HuH-7.5 (cell line): ENCODE measurements at regions not wholly inside any gene's neighbourhood (a gene's known extent, or its start where the extent isn't known, plus 50 kb on each side); places are given as distances from the start of the nearest gene placed in this dataset.

Source experiments
- DNase-seq: peaks from one replicate; pipeline ENCODE4 v3.0.0; 2011; ENCODE audit warnings: low spot score

- DNase-seq: no peak
Observed at GRCh38 chr1:232308616-232309015, 321.3 kb downstream of the SIPA1L2 start.

DNA sequence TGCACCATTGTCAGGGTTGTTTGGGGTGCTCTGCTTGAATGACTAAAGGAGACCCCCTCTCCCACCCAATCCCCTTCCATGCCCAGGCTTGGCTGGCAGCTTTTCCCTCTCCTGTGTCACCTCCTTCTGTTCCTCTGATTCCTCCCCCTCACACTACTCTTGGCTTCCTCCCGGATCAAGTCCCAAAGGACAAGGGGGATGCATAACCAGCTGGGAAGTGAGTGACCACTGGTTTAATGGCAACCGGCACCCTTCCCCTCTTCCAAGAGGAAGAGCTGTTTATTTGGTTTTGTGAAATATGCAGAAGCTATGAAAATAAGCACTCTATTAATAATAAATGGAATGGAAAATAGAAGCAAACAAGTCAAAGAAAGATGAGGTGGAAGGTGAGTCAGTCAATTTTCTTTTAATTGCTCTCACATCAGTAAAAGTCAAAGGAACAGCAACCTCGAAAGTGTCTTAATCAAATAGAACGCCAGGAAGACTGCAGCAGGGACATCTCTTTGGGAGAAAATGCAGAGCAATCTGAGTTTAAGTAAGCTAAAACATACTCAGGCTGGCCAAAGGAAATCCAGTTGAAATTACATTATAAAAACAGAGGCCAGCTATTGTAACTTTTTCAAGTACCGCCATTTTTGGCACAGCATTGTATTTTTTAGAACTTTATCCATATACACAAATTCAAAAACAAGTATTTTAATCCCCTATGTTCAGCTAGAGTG is 322.5 kb downstream of the SIPA1L2 start:
- no peak for DNase-seq

DNA sequence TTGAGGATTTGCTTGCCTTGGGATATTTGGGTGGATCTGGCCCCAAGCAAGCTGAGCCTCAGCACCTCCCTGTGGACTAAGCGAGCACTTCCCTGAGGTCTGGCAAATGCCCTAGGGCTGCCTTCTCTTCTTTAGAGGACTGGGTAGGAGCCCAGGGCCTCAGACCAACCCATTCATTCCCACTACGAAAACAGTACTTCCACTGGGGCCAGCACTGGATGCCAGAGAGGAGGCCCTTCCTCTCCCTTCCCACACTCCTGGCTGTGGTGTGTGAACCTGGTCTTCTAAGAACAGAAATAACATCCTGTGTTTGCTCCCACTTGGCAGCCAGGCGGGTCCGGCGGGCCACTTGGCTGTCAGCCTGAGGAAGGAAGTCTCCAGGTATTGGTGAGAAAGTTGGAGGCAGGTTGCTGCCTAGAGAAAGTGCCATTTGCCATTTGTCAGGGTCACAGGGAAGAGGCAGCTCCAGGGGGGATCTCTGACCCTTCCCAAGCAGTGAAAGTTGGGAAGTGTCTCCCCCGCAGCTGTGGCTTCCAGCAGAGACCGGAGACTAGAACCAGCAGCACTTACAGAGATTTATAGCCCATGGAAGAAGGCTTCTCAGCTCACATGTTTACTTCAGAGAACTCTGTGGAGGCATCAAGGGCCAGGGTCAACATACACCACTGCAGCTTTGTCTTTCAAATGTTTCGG is 323.5 kb downstream of the SIPA1L2 start:
- no peak for DNase-seq

- no peak for DNase-seq
Observed at GRCh38 chr1:232305050-232305449, 324.9 kb downstream of the SIPA1L2 start.

GRCh38 chr1:232303222-232303620 is 326.7 kb downstream of the SIPA1L2 start:
- no peak for DNase-seq

GRCh38 chr1:232302376-232303221 is 327.3 kb downstream of the SIPA1L2 start:
- no peak for DNase-seq

DNA sequence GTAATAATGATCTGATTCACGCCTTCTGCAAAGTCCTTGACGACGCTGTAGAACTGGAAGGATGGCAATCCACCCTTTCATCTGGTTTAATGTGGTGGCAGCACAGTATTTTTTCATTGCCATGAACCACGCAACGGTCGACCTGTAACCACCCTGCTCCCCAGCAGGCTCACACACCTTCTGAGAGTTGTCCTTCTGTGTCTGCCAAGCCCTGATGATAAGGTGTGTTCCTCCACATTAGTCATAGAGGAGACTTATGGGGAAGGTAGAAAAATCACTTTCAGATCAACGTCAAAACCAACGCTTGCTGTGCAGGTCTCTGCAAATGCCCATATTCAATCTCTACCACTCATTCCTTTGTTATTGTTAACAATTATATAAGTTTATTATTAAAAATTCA is 328.7 kb downstream of the SIPA1L2 start:
- no peak for DNase-seq

GRCh38 chr1:232300466-232300865 is 329.5 kb downstream of the SIPA1L2 start:
- no peak for DNase-seq

GRCh38 chr1:232296461-232296860 is 333.5 kb downstream of the SIPA1L2 start:
- no peak for DNase-seq

DNA sequence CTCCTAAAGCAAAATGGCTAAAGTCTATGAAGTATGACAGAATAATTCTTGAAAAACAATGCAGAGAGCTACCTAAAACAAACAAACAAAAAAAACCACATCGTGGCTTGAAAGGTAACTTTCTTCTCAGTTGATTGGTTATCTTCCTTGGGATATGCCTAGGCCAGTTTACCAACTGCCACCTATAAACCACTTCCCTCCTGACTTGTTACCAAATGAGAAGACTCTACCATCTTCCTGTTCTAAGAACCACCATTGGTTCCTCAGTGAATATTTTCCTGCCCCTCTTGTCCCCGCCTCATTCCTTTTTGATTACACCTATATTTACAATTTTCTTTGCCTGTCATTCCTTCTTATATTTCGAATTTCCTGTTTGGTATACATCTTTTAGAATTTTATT is 336.6 kb downstream of the SIPA1L2 start:
- DNase-seq: no peak

- no peak for DNase-seq
Observed at GRCh38 chr1:232292818-232293217, 337.1 kb downstream of the SIPA1L2 start.

DNA sequence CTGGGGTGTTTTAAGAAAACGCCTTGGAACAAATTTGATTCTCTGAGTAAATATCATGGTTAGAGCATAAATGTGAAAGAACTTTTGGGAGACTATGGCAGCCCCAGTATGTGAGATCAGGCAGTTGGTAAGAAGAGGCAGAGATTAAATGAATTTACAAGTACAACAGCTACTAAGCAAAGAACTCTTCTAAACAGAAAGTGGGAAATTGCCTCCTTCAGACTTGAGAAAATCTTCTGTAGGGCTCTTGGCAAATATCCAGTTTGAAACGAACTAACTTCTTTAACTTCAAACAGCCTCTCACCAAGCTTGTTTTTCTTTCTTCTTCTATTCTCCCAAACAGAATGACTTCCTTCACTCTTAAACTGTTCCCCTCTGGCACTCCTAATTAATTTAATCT is 337.7 kb downstream of the SIPA1L2 start:
- DNase-seq: no peak

DNA sequence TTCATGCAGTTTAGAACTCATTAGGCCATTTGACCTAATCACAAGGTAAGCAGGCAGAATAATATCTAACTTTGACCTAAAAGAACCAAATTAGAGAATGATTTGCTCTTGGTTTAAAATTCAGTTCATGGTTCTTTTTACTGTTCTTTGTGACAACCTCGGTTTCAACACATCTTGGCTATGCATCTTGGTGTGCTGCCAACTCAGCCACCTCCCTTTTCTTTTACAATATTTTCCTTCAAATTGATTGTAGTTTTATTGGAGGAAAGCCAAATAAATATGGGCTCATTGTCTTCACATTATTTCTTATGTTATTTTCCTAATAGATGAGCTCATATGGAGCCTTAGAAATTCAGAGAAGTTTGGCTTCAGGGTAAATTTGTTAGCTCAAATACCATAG is 338.3 kb downstream of the SIPA1L2 start:
- DNase-seq: no peak

- no peak for DNase-seq
Observed at GRCh38 chr1:232291261-232291660, 338.7 kb downstream of the SIPA1L2 start.

GRCh38 chr1:232290570-232290969 is 339.4 kb downstream of the SIPA1L2 start:
- no peak for DNase-seq

DNA sequence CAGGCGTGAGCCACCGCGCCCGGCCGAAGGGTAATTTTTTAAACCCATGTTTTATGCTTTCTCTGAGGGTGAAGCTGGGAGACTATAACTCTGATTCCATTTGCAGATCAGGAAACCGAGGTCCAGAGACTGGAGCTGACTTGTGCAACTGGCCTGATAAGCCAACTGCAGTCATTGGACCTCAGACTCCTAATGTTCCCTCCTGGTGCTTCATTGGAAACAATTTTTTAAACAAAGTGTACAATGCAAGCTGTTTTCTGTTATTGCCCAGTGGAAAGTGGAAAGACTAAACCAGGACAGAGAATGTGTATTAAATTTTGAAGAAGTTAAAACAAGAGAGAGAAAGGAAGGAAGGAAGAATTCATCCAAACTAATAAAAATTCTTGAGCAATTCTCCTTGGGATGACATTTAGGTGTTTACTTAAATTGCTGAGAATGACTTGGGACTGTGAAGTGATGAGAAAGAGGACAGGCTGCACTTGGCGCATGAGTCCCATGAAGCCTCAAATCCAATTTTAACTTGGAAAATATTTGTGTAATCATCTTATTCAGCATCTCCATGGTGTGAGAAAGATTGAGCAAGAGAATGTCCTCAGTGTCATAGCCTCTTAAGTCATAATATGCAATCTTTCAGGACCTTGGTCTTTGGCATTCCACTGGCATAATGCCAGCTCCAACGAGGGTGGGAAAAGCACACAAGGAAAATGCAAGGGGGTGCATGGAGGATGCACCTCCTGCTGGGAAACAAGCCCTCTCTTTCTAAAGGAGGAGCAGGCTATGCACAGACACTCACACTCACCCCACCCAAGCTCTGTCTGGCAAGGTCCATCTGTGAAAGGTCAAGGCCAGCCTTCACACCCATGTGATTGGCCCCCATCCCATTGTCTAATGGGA is 342.0 kb downstream of the SIPA1L2 start:
- no peak for DNase-seq

- DNase-seq: no peak
Observed at GRCh38 chr1:232285138-232285537, 344.8 kb downstream of the SIPA1L2 start.

DNA sequence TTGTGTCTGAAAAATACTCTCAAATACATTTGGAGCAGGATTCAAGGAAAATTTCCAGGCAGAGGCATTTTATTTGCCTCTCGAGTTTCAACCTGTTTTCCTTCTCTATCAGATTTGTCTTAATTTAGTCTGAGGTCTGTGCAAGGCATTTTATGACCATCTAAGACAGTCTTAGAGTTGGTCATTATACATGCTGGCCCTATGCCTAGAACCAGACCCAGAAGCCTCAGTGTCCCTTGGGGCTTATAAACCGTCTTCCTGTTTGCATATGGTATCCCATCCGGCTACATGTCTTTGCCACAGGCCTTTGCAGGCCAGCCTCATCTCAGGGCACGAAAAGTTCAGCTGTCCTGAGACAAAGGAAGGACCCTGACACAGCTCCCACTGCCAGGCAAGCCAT is 346.1 kb downstream of the SIPA1L2 start:
- no peak for DNase-seq

DNA sequence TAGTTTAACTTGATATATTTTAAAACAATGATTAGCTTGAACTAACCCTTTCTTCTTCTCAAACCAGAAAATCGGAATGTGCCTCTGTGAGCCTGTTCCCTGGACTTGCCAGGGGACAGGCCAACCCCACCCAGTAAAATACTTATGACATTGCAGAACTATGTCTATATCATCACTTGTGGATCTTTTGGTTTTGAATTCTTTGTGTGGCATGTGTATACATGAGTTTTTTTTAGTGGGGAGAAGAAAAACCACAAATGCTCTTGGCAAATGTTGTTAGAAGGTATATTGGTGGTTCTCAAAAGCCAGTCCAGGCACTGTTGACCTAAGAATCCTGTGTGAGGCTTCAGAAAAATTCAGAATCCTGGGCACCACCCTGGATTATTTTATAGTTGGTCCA is 347.4 kb downstream of the SIPA1L2 start:
- no peak for DNase-seq

DNA sequence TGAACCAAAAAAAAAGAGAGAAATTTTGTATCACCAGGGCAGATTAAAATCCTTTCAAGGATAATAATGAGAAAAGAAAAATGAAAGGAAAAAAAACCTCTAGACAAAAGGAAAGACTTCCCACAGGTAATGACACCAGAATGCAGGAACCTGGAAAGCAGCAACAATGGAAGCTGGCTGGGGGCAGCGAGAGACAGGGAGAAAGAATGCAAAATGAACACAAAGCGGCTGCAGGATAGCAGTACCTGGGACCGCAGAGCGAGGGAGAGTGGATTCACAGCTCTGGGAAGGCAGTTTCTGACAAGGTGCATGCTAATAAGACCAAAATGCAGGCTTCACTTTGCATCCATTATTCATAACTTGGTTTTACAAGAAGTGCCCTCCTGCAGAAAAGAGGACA is 349.0 kb downstream of the SIPA1L2 start:
- DNase-seq: no peak

GRCh38 chr1:232279909-232280400 is 350.0 kb downstream of the SIPA1L2 start:
- no peak for DNase-seq

DNA sequence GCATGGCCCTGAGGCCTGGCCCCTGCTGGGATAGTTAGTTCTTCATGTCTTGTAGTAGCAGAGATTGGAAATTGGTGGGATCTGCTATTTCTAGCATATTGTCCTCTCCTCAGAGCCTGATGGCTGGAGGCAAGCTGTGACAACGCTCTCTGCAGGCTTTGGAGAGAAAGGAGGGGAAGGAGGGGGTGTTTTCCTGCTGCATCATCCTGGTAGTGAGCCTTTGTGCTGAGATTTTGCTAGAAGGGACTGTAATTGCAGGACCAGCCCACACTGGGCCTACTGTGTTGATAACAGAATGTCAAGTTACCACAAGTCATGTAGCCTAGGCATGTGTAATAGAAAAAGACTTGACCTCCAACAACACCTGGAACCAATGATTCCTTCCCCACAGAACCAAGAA is 351.0 kb downstream of the SIPA1L2 start:
- DNase-seq: no peak
